Esophagus muscularis mucosa (tissue), 3 donors: ENCODE measurements at regions not wholly inside any gene's neighbourhood (a gene's known extent, or its start where the extent isn't known, plus 50 kb on each side); places are given as distances from the start of the nearest gene placed in this dataset.

ENCODE experiments used
- CTCF ChIP-seq, 3 experiments: fragments of 200-600 bp in 2 of 3; fragments of 450-650 bp in 1 of 3; sonication (generic) in 2 of 3; IDR thresholded peaks; one replicate each; pipeline ENCODE4 v1.5.1; 2017 to 2019; ENCODE audit warnings: antibody characterized with exemption in 3 of 3, mild to moderate bottlenecking in 2 of 3, moderate library complexity in 1 of 3
- POLR2A ChIP-seq: fragments of 450-650 bp; IDR thresholded peaks from one replicate; pipeline ENCODE4 v1.6.1; 2017; ENCODE audit warnings: antibody characterized with exemption, moderate library complexity, mild to moderate bottlenecking, low read depth

DNA sequence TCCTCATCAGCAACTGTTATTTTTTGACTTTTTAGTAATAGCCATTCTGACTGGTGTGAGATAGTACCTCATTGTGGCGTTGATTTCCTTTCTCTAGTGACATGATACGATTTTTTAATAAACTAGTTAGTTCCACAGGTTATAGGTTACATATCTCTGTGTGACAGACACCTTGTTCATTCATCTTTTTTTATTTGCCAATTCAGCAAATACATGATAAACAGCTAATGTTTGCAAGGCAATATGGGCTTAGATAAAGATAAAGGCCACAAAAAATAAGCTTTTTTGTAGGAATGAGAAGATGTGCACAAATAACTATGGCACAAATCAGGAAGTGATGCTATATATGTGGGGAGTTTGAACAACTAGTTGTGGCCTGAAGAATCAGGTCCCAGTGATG is 366.8 kb downstream of the HLX start:
- TF ChIP-seq CTCF (IDR thresholded peaks at IDR 0.05) (no peak), POLR2A (no peak)
